OCI-LY1 (cell line): ENCODE measurements at regions not wholly inside any gene's neighbourhood (a gene's known extent, or its start where the extent isn't known, plus 50 kb on each side); places are given as distances from the start of the nearest gene placed in this dataset.

Experiments used
- EZH2 ChIP-seq: fragments of 200-600 bp; sonication (generic), shearing (Covaris generic); IDR thresholded peaks from 2 replicates; pipeline ENCODE4 v1.8.0; 2017; ENCODE audit warnings: borderline replicate concordance, mixed run types, mild to moderate bottlenecking, antibody characterized with exemption, low read length, moderate library complexity, mixed read lengths
- TF ChIP-seq, protein P1 (sequence below): fragments of 200-600 bp; sonication (generic), shearing (Covaris generic); IDR thresholded peaks from 2 replicates; pipeline ENCODE4 v1.5.1; 2017; ENCODE audit warnings: mild to moderate bottlenecking, antibody characterized with exemption, low read length, moderate library complexity, mixed read lengths

- TF ChIP-seq, protein P1, sequence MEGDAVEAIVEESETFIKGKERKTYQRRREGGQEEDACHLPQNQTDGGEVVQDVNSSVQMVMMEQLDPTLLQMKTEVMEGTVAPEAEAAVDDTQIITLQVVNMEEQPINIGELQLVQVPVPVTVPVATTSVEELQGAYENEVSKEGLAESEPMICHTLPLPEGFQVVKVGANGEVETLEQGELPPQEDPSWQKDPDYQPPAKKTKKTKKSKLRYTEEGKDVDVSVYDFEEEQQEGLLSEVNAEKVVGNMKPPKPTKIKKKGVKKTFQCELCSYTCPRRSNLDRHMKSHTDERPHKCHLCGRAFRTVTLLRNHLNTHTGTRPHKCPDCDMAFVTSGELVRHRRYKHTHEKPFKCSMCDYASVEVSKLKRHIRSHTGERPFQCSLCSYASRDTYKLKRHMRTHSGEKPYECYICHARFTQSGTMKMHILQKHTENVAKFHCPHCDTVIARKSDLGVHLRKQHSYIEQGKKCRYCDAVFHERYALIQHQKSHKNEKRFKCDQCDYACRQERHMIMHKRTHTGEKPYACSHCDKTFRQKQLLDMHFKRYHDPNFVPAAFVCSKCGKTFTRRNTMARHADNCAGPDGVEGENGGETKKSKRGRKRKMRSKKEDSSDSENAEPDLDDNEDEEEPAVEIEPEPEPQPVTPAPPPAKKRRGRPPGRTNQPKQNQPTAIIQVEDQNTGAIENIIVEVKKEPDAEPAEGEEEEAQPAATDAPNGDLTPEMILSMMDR: no peak
- TF ChIP-seq EZH2: no peak
Observed at GRCh38 chr2:53260568-53260967, 507.0 kb upstream of the CHAC2 start.
